GM12878 (cell line): ENCODE measurements at regions not wholly inside any gene's neighbourhood (a gene's known extent, or its start where the extent isn't known, plus 50 kb on each side); places are given as distances from the start of the nearest gene placed in this dataset.

Source experiments
- ATAC-seq: fragments of 200-7000 bp; cut with Tn5 transposase; 3 replicates; pipeline ENCODE4 v1.9.1; 2020; ENCODE audit warnings: mild to moderate bottlenecking, moderate library complexity
- BruUV-seq: library from RNA; stranded (reverse); fragments of 400-500 nt; replicated peaks from 2 replicates; lab custom pipeline; 2021; lab: Mats Ljungman, UMichigan
- CTCF ChIA-PET: fragments of 300-600 bp; sonication (Branson Sonifier 250); formaldehyde crosslinking; extraction: SDS; loops from one replicate; lab custom pipeline; 2021; ENCODE audit warnings: inconsistent platforms; lab: Yijun Ruan, JAX
- POLR2A ChIA-PET: fragments of 350-600 bp; formaldehyde crosslinking; extraction: SDS; loops from one replicate; lab custom pipeline; 2021; ENCODE audit warnings: inconsistent platforms; lab: Charles Lee
- RAD21 ChIA-PET: fragments of 300-600 bp; sonication (Branson Sonifier 250); formaldehyde crosslinking; loops from one replicate; lab custom pipeline; 2023; ENCODE audit warnings: antibody characterized with exemption; ENCODE audit not compliant: unreplicated experiment; lab: Charles Lee
- SMC1A ChIA-PET: fragments of 300-600 bp; sonication (Branson Sonifier 250); formaldehyde crosslinking; loops from one replicate; lab custom pipeline; 2023; ENCODE audit not compliant: unreplicated experiment, uncharacterized antibody; lab: Charles Lee
- DNase-seq: peaks from one replicate; pipeline ENCODE4 v3.0.0-alpha.2; 2011; ENCODE audit warnings: low read depth, low spot score
- FAIRE-seq: peaks from 3 replicates; lab custom pipeline; 2011; peaks lifted over from hg19 to GRCh38; lab: Jason Lieb, UNC
- H2AFZ ChIP-seq: 2 replicates; pipeline ENCODE4 v1.6.0; 2011; ENCODE audit warnings: low read depth, low read length, control low read depth; ENCODE audit not compliant: control insufficient read depth
- H3K27ac ChIP-seq: 2 replicates; pipeline ENCODE4 v1.5.1; 2011; ENCODE audit warnings: control low read depth; ENCODE audit not compliant: control insufficient read depth, insufficient read depth
- H3K27me3 ChIP-seq, 2 experiments: replicated peaks in 1 of 2; 2 replicates each; pipeline versions ENCODE4 v1.6.0 to v1.6.1; 2011; ENCODE audit warnings: low read length in 1 of 2; ENCODE audit not compliant: control insufficient read depth in 2 of 2, insufficient read depth in 2 of 2
- H3K36me3 ChIP-seq, 2 experiments: 2 replicates each; pipeline ENCODE4 v1.5.1; 2011; ENCODE audit warnings: low read length in 1 of 2; ENCODE audit not compliant: control insufficient read depth in 2 of 2, insufficient read depth in 2 of 2
- H3K4me1 ChIP-seq: 2 replicates; pipeline ENCODE4 v1.6.1; 2011; ENCODE audit warnings: mild to moderate bottlenecking, low read length, moderate library complexity, mixed read lengths; ENCODE audit not compliant: control insufficient read depth, insufficient read depth
- H3K4me2 ChIP-seq: 2 replicates; pipeline ENCODE4 v1.6.0; 2011; ENCODE audit warnings: control low read depth; ENCODE audit not compliant: control insufficient read depth, insufficient read depth
- H3K4me3 ChIP-seq: fragments of 200-600 bp; sonication (generic); 2 replicates; pipeline ENCODE4 v1.5.1; 2016
- H3K79me2 ChIP-seq: 2 replicates; pipeline ENCODE4 v1.6.0; 2011; ENCODE audit warnings: low read length; ENCODE audit not compliant: control insufficient read depth, insufficient read depth
- H3K9ac ChIP-seq: 2 replicates; pipeline ENCODE4 v1.8.0; 2011; ENCODE audit warnings: low read length, control low read depth, mixed read lengths; ENCODE audit not compliant: control insufficient read depth, insufficient read depth
- H3K9me3 ChIP-seq: replicated peaks from 3 replicates; pipeline ENCODE4 v1.5.1; 2011; ENCODE audit warnings: mild to moderate bottlenecking, low read length; ENCODE audit not compliant: control insufficient read depth, insufficient read depth
- H4K20me1 ChIP-seq: 2 replicates; pipeline ENCODE4 v1.6.0; 2011; ENCODE audit not compliant: control insufficient read depth, insufficient read depth
- BCL11A ChIP-seq: IDR thresholded peaks from 2 replicates; pipeline ENCODE4 v1.6.1; 2011; ENCODE audit warnings: low read depth, low read length
- CREM ChIP-seq: IDR thresholded peaks from 2 replicates; pipeline ENCODE4 v1.6.1; 2014; ENCODE audit warnings: antibody characterized with exemption, low read depth
- CUX1 ChIP-seq: IDR thresholded peaks from 2 replicates; pipeline ENCODE4 v1.6.1; 2012; ENCODE audit warnings: improper control_type of control experiment, low read depth, low read length; ENCODE audit not compliant: insufficient replicate concordance
- ESRRA ChIP-seq: IDR thresholded peaks from 2 replicates; pipeline ENCODE4 v1.6.1; 2012; ENCODE audit warnings: mild to moderate bottlenecking, low read length, improper control_type of control experiment
- HDAC6 ChIP-seq: fragments of 200-600 bp; sonication (generic); IDR thresholded peaks from one replicate; pipeline ENCODE4 v1.8.0; 2017; ENCODE audit warnings: antibody characterized with exemption; ENCODE audit not compliant: unreplicated experiment
- KDM1A ChIP-seq: fragments of 200-600 bp; sonication (generic); IDR thresholded peaks from 2 replicates; pipeline ENCODE4 v1.6.1; 2016; ENCODE audit warnings: borderline replicate concordance
- MYB ChIP-seq: fragments of 150-350 bp; IDR thresholded peaks from 2 replicates; pipeline ENCODE4 v1.6.1; 2014; ENCODE audit warnings: mild to moderate bottlenecking, low read depth, low read length, borderline replicate concordance
- NR2F1 ChIP-seq: fragments of 450-650 bp; conservative IDR thresholded peaks from 2 replicates; pipeline ENCODE4 v1.6.1; 2017; ENCODE audit warnings: mild to moderate bottlenecking
- USF1 ChIP-seq: IDR thresholded peaks from 2 replicates; pipeline ENCODE4 v1.6.1; 2011; ENCODE audit warnings: borderline replicate concordance, low read depth, mild to moderate bottlenecking, moderate library complexity, mixed read lengths, low read length; ENCODE audit not compliant: insufficient read depth; ENCODE audit errors: extremely low read length
- YY1 ChIP-seq: IDR thresholded peaks from 2 replicates; pipeline ENCODE4 v1.6.1; 2011; ENCODE audit warnings: low read depth, mild to moderate bottlenecking, low read length
- ZBTB4 ChIP-seq: fragments of 450-650 bp; formaldehyde crosslinking; IDR thresholded peaks from 2 replicates; pipeline ENCODE4 v1.4.0; 2022; ENCODE audit warnings: mild to moderate bottlenecking, moderate library complexity
- ZBTB40 ChIP-seq: fragments of 450-650 bp; IDR thresholded peaks from 2 replicates; pipeline ENCODE4 v1.6.1; 2016; ENCODE audit warnings: mild to moderate bottlenecking, moderate library complexity, borderline replicate concordance
- WGBS: methylation state at CpG from one replicate; pipeline ENCODE4 v1.1.6; 2016; ENCODE audit warnings: low lambda C conversion rate; ENCODE audit not compliant: insufficient replicate concordance, insufficient coverage; ENCODE audit errors: missing lambda C conversion rate; 5-methylcytosine and 5-hydroxymethylcytosine counted together
- in situ Hi-C: fragments of 300-500 bp; cut with MboI; formaldehyde crosslinking; loops from 9 replicates; pipeline ENCODE4 v1.14.3; 2018; ENCODE audit warnings: mixed read lengths
- intact Hi-C: fragments of 100-400 bp; cut with micrococcal nuclease; formaldehyde crosslinking; loops from one replicate; pipeline ENCODE4 v1.14.2; 2022; ENCODE audit not compliant: unreplicated experiment

GRCh38 chr1:232250838-232251237, 379.1 kb downstream of the SIPA1L2 start:
- Histone ChIP-seq H3K36me3 (no peaks in the 10 kb centered on the region), H3K27ac (no peak overlapping the region), H3K9me3 (no peaks in the 10 kb centered on the region), H3K4me2 (no peak overlapping the region), H2AFZ (no peak overlapping the region), H3K27me3 (no peaks in the 10 kb centered on the region; a peak in 2 of 4 replicates), H3K79me2 (no peaks in the 10 kb centered on the region), H3K4me3 (no peak overlapping the region), H4K20me1 (no peaks in the 10 kb centered on the region), H3K9ac (no peak overlapping the region), H3K4me1 (no peaks in the 10 kb centered on the region)
- BruUV-seq: no TSS peak
- ChIA-PET SMC1A (no interaction called here), RAD21 (no interaction called here), POLR2A (no interaction called here), CTCF (no interaction called here)
- DNase-seq: no peak
- intact Hi-C loops (no loop called here), in situ Hi-C loops (no loop called here)
- ATAC-seq: no peak
- WGBS: 2% methylated on average over 3 of the region's 3 CpGs
- FAIRE-seq: no peak
- TF ChIP-seq NR2F1: no peak
- TF ChIP-seq YY1: no peak
- no peak for TF ChIP-seq BCL11A
- no peak for TF ChIP-seq ESRRA
- no peak for TF ChIP-seq KDM1A
- no peak for TF ChIP-seq USF1
- TF ChIP-seq CUX1: no peak
- TF ChIP-seq MYB: no peak
- no peak for TF ChIP-seq ZBTB4 (CRISPR knock-in tag)
- no peak for TF ChIP-seq CREM
- no peak for TF ChIP-seq ZBTB40
- TF ChIP-seq HDAC6: no peak
